Chondrocyte (in vitro differentiated cells): ENCODE measurements at regions not wholly inside any gene's neighbourhood (a gene's known extent, or its start where the extent isn't known, plus 50 kb on each side); places are given as distances from the start of the nearest gene placed in this dataset.

Source experiments
- DNase-seq: peaks from one replicate; pipeline ENCODE4 v3.0.0; 2021; ENCODE audit warnings: mixed read lengths, low spot score
- H3K27ac Mint-ChIP-seq: one replicate; pipeline ENCODE4 v1.8.0; 2021; ENCODE audit warnings: mild to moderate bottlenecking, moderate library complexity, mixed read lengths; ENCODE audit not compliant: unreplicated experiment
- H3K27me3 Mint-ChIP-seq: 2 replicates; pipeline ENCODE4 v1.8.0; 2021; ENCODE audit warnings: low read depth, mixed read lengths
- H3K36me3 Mint-ChIP-seq: 2 replicates; pipeline ENCODE4 v1.8.0; 2021; ENCODE audit warnings: low read depth, mixed read lengths
- H3K4me1 Mint-ChIP-seq: 2 replicates; pipeline ENCODE4 v1.8.0; 2021; ENCODE audit warnings: low read depth, mild to moderate bottlenecking, mixed read lengths
- H3K4me3 Mint-ChIP-seq: one replicate; pipeline ENCODE4 v1.8.0; 2021; ENCODE audit warnings: mild to moderate bottlenecking, moderate library complexity, mixed read lengths; ENCODE audit not compliant: unreplicated experiment
- H3K9me3 Mint-ChIP-seq: 2 replicates; pipeline ENCODE4 v1.8.0; 2021; ENCODE audit warnings: low read depth, mixed read lengths
- CTCF ChIP-seq: fragments of 200-600 bp; sonication (generic); IDR thresholded peaks from 2 replicates; pipeline ENCODE4 v1.5.0; 2021; ENCODE audit warnings: antibody characterized with exemption, mild to moderate bottlenecking, moderate library complexity

GRCh38 chr6:167754691-167755090 lies 72.0 kb upstream of the AFDN start:
- no peaks in the 10 kb centered on the region for H3K36me3 Mint-ChIP-seq
- no peaks in the 10 kb centered on the region for H3K4me1 Mint-ChIP-seq
- DNase-seq: peak; percentile 55
- TF ChIP-seq CTCF: no peak
- no peak overlapping the region for H3K27ac Mint-ChIP-seq
- H3K4me3 Mint-ChIP-seq: no peak overlapping the region
- peaks cover 31% of the 10 kb centered on the region for H3K27me3 Mint-ChIP-seq
- no peaks in the 10 kb centered on the region for H3K9me3 Mint-ChIP-seq

- Mint-ChIP-seq H3K4me3 (no peak overlapping the region), H3K27me3 (peaks cover 32% of the 10 kb centered on the region), H3K4me1 (no peaks in the 10 kb centered on the region), H3K9me3 (no peaks in the 10 kb centered on the region), H3K36me3 (no peaks in the 10 kb centered on the region), H3K27ac (no peak overlapping the region)
- DNase-seq: peak; percentile 58
- TF ChIP-seq CTCF: no peak
Measured at GRCh38 chr6:167755461-167755860, 71.2 kb upstream of the AFDN start.

GRCh38 chr6:167756597-167756996 lies 70.1 kb upstream of the AFDN start:
- DNase-seq: no peak
- Mint-ChIP-seq H3K27me3 (peaks cover 31% of the 10 kb centered on the region), H3K36me3 (no peaks in the 10 kb centered on the region), H3K4me1 (peaks cover 10% of the 10 kb centered on the region), H3K27ac (no peak overlapping the region), H3K9me3 (no peaks in the 10 kb centered on the region), H3K4me3 (no peak overlapping the region)
- no peak for TF ChIP-seq CTCF

- no peaks in the 10 kb centered on the region for H3K36me3 Mint-ChIP-seq
- no peaks in the 10 kb centered on the region for H3K9me3 Mint-ChIP-seq
- no peak overlapping the region for H3K4me3 Mint-ChIP-seq
- no peak for TF ChIP-seq CTCF
- peaks cover 29% of the 10 kb centered on the region for H3K27me3 Mint-ChIP-seq
- H3K27ac Mint-ChIP-seq: no peak overlapping the region
- no peak for DNase-seq
- H3K4me1 Mint-ChIP-seq: peaks cover 10% of the 10 kb centered on the region
Measured at GRCh38 chr6:167757249-167757648, 69.5 kb upstream of the AFDN start.

- H3K36me3 Mint-ChIP-seq: no peaks in the 10 kb centered on the region
- no peak for TF ChIP-seq CTCF
- no peak overlapping the region for H3K27ac Mint-ChIP-seq
- H3K9me3 Mint-ChIP-seq: no peaks in the 10 kb centered on the region
- H3K4me3 Mint-ChIP-seq: no peak overlapping the region
- peaks cover 29% of the 10 kb centered on the region for H3K27me3 Mint-ChIP-seq
- peaks cover 10% of the 10 kb centered on the region for H3K4me1 Mint-ChIP-seq
- DNase-seq: peak; percentile 59
Measured at GRCh38 chr6:167757821-167758220, 68.9 kb upstream of the AFDN start.
